ENCODE measurements at regions not wholly inside any gene's neighbourhood (a gene's known extent, or its start where the extent isn't known, plus 50 kb on each side); places are given as distances from the start of the nearest gene placed in this dataset.

DNA sequence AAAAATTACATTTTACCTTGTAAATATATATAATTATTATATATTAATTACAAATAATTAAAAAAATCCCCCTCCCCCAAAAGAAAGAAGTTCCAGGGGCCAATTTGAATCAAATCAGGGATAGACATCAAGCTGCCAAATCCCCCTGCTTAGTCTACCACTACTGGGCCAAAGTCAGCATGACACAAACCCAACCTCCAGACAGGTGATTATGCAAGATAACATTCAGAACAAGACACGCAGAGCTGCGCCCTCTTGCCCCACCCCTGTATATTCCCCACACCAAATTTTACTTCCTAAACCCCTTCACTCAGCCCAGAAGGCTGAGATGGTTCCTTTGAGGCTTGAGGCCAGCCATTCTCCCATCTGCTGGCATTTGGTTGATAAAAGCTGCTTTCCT lies 2059.1 kb upstream of the CDH6 start:
- CTCF ChIA-PET (ENCODE audit: partially characterized antibody) = interaction anchor here (1.2 kb wide), 1 partner anchor 12 kb away, joined by 3 read pairs; no protein-coding TSS in a partner anchor

More for the DNA sequence above, 2059.1 kb upstream of the CDH6 start:
- Histone ChIP-seq H4K91ac (replicated peaks; ENCODE audit: insufficient read length, low read length) (no peak overlapping the region), H3K79me1 (ENCODE audit: low read depth, low read length) (no peaks in the 10 kb centered on the region), H3K18ac (ENCODE audit: extremely low read depth, low read length) (no peak overlapping the region), H2BK5ac (ENCODE audit: low read depth, low read length) (no peak overlapping the region), H3K9me3 (ENCODE audit: insufficient read depth in 2 of 2, low read depth in 1 of 2, low read length in 1 of 2) (0 out of 4 replicates have a peak, but pooled peaks cover 0 to 5% of the 10 kb centered on the region in 2 experiments), H2BK20ac (ENCODE audit: low read length) (no peak overlapping the region), H3K4me3 (ENCODE audit: extremely low read depth in 1 of 4, insufficient read depth in 2 of 4, low read depth in 3 of 4, low read length in 4 of 4) (no peak overlapping the region), H2AK5ac (ENCODE audit: low read depth, low read length) (no peak overlapping the region), H2BK15ac (ENCODE audit: low read length) (no peak overlapping the region), H4K20me1 (replicated peaks in 1 of 2; ENCODE audit: control insufficient read depth in 1 of 2, insufficient read depth in 2 of 2, low read length in 2 of 2) (no peaks in the 10 kb centered on the region), H3K9ac (replicated peaks in 1 of 4; ENCODE audit: extremely low read depth in 1 of 4, low read depth in 3 of 4, low read length in 3 of 4) (no peak overlapping the region), H3K56ac (replicated peaks; ENCODE audit: insufficient read length, low read depth, low read length) (no peak overlapping the region), H2BK120ac (replicated peaks; ENCODE audit: low read depth, low read length) (no peak overlapping the region), H3K27me3 (replicated peaks in 1 of 4; ENCODE audit: control insufficient read depth in 3 of 4, extremely low read depth in 1 of 4, insufficient read depth in 3 of 4, low read length in 3 of 4) (no peaks in the 10 kb centered on the region), H3K79me2 (ENCODE audit: control insufficient read depth in 1 of 2, insufficient read depth in 2 of 2, low read length in 2 of 2) (no peaks in the 10 kb centered on the region), H2BK12ac (ENCODE audit: low read depth, low read length) (no peak overlapping the region), H3K36me3 (ENCODE audit: control insufficient read depth in 2 of 4, insufficient read depth in 4 of 4, low read length in 3 of 4) (no peaks in the 10 kb centered on the region), H3K14ac (ENCODE audit: insufficient read length) (no peak overlapping the region), H3K27ac (ENCODE audit: low read depth, low read length) (no peak overlapping the region), H3K4me2 (ENCODE audit: insufficient read depth in 1 of 2, low read depth in 2 of 2, low read length in 2 of 2) (no peak overlapping the region), H3K23me2 (ENCODE audit: low read depth, low read length) (no peaks in the 10 kb centered on the region), H3K4me1 (replicated peaks in 1 of 4; ENCODE audit: control insufficient read depth in 3 of 4, insufficient read depth in 4 of 4, low read length in 3 of 4) (no peaks in the 10 kb centered on the region), H4K8ac (ENCODE audit: extremely low read depth, insufficient read depth, low read length) (no peak overlapping the region), H3K23ac (ENCODE audit: insufficient read length) (no peak overlapping the region), H2AFZ (ENCODE audit: low read length) (no peak overlapping the region), H3K4ac (replicated peaks; ENCODE audit: insufficient read length, low read depth, low read length) (no peak overlapping the region), H4K5ac (ENCODE audit: insufficient read length, low read depth, low read length) (no peak overlapping the region)
- POLR2A ChIA-PET (ENCODE audit: partially characterized antibody) = interaction anchor here (0.6 kb wide), 1 partner anchor 751 kb away, joined by 3 read pairs; no protein-coding TSS in a partner anchor
- FAIRE-seq (no peak), DNase-seq (ENCODE audit: low read depth in 1 of 2, low spot score in 2 of 2) (no peak)
- WGBS, 2 experiments (ENCODE audit: extremely low coverage in 1 of 2, insufficient coverage in 1 of 2, insufficient read length in 1 of 2, insufficient replicate concordance in 2 of 2, low coverage in 1 of 2, low lambda C conversion rate in 2 of 2, missing lambda C conversion rate in 1 of 2) = 89% methylated on average over 2 of the region's 2 CpGs; no CpG with 5 or more reads in 1 of the 2 experiments
- TF ChIP-seq KDM4A (IDR thresholded peaks at IDR 0.05; ENCODE audit: low read depth, low read length, severe bottlenecking) = no peak
- TF ChIP-seq JUND (IDR thresholded peaks at IDR 0.05; ENCODE audit: low read length) = no peak
- no peak for TF ChIP-seq BACH1 (IDR thresholded peaks at IDR 0.05; ENCODE audit: low read length)
- no peak for TF ChIP-seq TAF7 (optimal IDR thresholded peaks at IDR 0.05; ENCODE audit: borderline replicate concordance, low read depth, low read length)
- no peak for TF ChIP-seq CBX5 (IDR thresholded peaks at IDR 0.05; ENCODE audit: low read depth, low read length)
- no peak for TF ChIP-seq CHD2 (IDR thresholded peaks at IDR 0.05; ENCODE audit: low read length)
- no peak for TF ChIP-seq KDM1A (IDR thresholded peaks at IDR 0.05; ENCODE audit: borderline replicate concordance, low read length)
- TF ChIP-seq SIX5 (IDR thresholded peaks at IDR 0.05; ENCODE audit: low read depth, low read length) = no peak
- no peak for TF ChIP-seq EGR1 (IDR thresholded peaks at IDR 0.05; ENCODE audit: borderline replicate concordance, low read depth, low read length)

Measured in H1 (cell line).